NOMO-1 (cell line): ENCODE measurements at regions not wholly inside any gene's neighbourhood (a gene's known extent, or its start where the extent isn't known, plus 50 kb on each side); places are given as distances from the start of the nearest gene placed in this dataset.

Experiments
- DNase-seq, 2 experiments: peaks; one replicate each; lab custom pipeline; 2025; ENCODE audit not compliant: unreplicated experiment in 2 of 2; lab: John Stamatoyannopoulos, UW

GRCh38 chr2:118622913-118623312, 224.5 kb downstream of the EN1 start:
- DNase-seq, result no peak

GRCh38 chr2:118622108-118622507, 225.3 kb downstream of the EN1 start:
- no peak for DNase-seq

DNA sequence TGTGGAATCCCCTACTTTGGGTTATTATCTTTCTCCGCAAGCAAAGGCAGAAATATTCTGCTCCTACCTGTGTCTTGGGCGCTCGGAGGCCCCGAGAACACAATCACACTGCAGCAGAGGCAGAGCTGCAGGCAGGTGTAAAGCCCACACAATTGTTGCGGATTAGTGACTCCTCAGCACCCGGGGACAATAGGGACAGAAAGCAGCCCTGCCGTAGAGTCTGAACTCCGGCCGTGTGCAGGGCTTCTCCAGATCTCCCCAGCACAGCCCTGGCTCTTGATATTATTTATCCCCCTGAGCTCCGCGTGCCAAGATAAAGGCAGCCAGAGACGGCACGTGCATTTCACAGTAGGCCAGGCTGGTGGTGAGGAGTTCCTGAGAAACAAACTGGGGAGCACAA, 229.2 kb downstream of the EN1 start:
- no peak for DNase-seq

DNA sequence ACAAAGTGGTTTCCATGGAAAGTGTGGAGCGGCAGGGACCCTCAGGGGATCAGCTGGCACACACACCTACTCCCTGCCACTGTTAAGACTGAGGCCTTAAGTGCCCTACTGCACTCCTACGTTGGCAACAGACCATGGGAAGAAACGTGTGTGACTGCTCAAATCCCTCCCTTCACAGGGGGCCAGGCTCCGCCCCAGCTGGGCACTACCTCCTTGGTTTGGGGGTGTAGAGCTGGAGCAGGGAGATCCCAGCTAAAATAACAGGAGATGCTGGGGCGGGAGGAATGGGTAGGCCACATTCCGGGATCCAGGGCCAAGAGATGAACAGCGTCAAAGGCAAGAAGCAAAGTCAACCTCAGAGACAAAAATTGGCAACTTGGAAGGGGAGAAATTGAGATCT, 231.0 kb downstream of the EN1 start:
- DNase-seq, result no peak

DNA sequence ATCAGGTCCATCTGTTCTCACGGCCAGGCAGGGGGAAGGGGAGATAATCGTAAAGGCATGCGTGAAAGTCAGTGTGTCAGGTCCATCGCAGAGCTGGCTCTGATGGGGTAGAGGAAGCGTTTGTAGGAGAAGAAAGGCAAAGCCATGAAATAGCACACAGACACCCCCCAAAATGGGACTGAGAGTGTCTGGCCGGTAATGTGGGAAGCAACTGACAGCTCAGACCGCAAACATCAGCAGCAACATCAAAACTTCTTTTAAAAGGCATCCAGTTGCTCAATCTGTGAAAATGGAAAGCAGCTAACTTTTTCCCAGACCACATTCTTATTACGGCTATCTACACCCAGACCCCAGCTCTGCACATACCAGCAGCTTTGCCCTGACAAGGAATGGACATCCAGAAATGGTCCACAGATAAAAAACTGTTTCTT, 232.6 kb downstream of the EN1 start:
- DNase-seq, result peak in 1 of 2 experiments; percentile 26

DNA sequence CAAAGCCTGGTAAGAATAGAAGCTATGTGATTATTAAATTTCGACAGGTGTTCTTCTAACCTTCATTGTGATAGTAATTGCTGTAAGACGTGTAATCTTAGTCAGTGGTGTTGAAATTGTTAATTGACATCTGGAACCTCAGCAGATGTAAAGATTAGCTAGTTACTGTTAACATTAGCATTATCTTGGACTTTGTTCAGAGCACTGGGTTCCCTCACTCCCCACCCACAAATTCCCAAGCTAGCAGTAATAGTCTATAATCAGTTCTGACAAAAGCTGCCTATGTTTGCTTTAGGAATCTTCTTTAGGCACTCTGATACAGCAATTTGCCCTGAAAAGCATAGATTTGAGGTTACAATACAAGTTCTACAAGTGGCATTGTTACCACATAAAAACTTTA, 233.7 kb downstream of the EN1 start:
- no peak for DNase-seq

DNA sequence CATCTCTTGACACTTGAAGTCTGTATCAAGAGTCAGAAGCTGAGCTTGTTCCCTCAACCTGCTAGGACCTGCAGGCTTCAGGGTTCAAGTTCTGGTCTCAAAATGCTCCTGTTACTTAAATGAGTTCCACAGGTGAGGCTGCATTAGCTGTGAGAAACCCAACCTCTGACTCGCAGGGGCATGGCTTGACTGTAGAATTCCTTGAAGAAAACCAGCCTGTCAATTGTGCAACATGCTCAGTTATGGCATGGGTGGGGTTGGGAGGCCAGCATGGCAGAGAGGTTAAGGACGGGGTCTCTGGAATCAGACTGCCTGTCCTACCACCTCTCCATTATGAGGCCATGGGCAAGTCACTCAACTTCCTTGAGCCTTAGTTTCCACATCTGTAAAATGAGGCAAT, 235.8 kb downstream of the EN1 start:
- no peak for DNase-seq

GRCh38 chr2:118609138-118609537, 238.3 kb downstream of the EN1 start:
- no peak for DNase-seq

DNA sequence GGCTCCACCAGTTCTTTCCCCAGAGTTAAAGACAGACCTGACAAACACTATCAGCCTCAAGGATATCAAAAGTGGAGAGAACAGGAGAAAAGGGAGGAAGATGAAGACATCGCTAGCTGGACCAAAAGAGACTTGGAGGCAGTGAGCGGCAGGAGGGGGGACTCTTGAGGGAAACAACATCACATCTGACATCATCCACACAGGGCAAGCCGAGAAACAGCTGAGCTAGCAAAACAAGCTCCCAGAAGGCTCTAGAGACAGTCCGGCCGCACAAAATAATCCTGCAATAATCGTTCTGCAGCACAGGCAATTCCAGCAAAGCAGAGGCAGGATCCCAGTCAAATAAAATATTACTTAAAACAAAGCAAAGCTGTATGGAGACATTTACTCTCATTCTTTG, 239.8 kb downstream of the EN1 start:
- DNase-seq, result no peak

DNA sequence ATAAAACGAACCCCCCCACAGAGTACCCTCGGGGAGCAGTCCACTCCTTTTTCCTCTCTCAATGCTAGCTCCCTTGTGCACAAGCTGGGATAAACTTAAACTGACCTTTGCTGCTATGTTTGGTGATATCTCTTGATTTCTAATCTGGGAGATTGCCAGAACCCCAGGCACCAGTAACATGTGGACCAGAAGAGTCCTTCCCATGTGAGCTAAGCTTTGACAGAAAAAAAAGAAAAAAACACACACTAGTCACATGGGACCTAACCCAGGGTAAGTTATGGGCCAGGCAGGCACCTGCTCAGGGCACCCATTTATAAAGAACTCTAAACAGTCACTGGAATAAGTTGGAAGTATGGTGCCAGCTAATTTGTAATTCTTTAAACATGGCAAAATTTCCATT, 242.6 kb downstream of the EN1 start:
- DNase-seq, result no peak

- DNase-seq, result no peak
These were observed 243.1 kb downstream of the EN1 start for GRCh38 chr2:118604371-118604770.

- no peak for DNase-seq
These were observed 248.3 kb downstream of the EN1 start for GRCh38 chr2:118599141-118599540.

GRCh38 chr2:118596620-118597019, 250.8 kb downstream of the EN1 start:
- no peak for DNase-seq

- DNase-seq, result no peak
These were observed 254.2 kb downstream of the EN1 start for GRCh38 chr2:118593257-118593656.

- no peak for DNase-seq
These were observed 256.2 kb downstream of the EN1 start for GRCh38 chr2:118591223-118591622.

DNA sequence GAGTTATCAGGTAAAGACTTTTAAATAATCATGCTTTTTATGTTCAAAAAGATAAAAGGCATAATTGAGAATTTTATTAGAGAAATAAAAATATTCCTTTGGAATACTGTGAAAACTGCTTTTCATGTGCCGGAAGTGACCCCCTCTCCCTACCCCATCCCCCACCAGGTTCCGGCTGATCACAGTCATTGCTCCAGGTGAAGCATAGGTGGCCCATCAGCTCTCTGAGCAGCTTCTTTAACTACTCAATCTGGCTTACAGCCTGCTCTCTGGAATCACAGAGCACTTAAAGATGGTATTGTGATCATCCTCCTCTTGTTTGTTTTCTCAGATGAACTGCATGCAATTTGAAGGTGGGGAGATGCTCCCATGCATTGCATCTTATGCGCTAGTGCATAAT, 257.7 kb downstream of the EN1 start:
- DNase-seq, result no peak

DNA sequence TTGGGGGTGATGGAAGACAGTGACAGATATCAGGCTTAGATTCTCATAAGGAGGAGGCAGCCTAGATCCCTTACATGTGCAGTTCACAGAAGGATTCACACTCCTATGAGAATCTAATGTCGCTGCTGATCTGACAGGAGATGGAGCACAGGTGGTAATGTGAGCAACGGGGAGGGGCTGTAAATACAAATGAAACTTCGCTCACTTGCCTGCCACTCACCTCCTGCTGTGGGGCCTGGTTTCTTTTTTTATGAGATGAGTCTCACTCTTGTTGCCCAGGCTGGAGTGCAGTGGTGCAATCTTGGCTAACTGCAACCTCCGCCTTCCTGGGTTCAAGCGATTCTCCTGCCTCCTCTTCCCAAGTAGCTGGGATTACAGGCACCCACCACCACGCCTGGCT, 258.6 kb downstream of the EN1 start:
- DNase-seq, result no peak

DNA sequence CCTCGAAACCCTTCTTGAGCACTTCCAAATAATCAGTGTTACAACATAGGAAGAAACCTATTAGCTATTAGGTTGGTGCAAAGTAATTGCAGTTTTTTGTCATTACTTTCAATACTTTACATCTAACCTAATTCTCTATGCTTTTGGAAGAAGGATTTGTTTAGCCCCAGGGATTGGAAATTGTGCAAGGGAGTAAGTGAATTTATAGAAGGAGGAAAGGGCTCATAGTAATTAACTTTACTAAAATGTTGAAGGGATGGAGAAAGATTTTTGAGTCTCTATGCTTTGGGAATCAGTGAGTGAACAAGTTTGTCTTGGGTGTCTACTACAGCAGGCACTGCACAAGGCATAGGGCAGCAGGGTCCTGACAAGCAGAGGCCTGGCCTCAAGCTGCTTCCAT, 261.1 kb downstream of the EN1 start:
- no peak for DNase-seq

DNA sequence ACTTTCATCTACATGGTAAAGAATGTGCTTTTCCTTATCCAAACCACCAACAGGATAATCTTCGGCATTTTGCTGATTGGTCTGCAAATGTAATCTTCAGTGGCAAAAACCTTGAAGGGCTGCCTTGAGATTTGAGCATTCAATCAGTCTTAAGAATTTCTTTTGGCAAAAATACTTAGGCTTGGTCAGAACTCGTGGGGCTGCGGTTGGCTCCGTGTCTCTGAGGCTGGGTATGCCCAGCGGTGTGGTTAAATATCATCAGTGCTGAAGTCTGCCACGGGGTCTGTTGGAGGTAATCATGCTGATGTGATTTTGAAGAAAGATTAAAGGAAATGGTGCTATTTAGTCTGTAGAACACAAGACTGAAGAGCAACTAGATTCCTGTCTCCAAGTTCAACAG, 262.6 kb downstream of the EN1 start:
- DNase-seq, result no peak

GRCh38 chr2:118584062-118584749, 263.2 kb downstream of the EN1 start:
- DNase-seq, result no peak

- no peak for DNase-seq
These were observed 265.4 kb downstream of the EN1 start for GRCh38 chr2:118582058-118582457.

- no peak for DNase-seq
These were observed 266.8 kb downstream of the EN1 start for GRCh38 chr2:118580651-118581050.

GRCh38 chr2:118580107-118580506, 267.3 kb downstream of the EN1 start:
- DNase-seq, result no peak
